HepG2 (cell line): ENCODE measurements at regions not wholly inside any gene's neighbourhood (a gene's known extent, or its start where the extent isn't known, plus 50 kb on each side); places are given as distances from the start of the nearest gene placed in this dataset.
A peak's percentile ranks its signal among the peaks of the same experiment; 100 is the strongest.

Source experiments
- BRD4 ChIP-seq: sonication (generic); formaldehyde crosslinking; IDR thresholded peaks from 2 replicates; pipeline ENCODE4 v1.4.0; 2020; ENCODE audit warnings: missing genetic modification reagents
- CREM ChIP-seq, 2 experiments: sonication (generic) in 1 of 2; formaldehyde crosslinking in 1 of 2; IDR thresholded peaks; 2 replicates each; pipeline versions ENCODE4 v1.4.0 to v1.6.1; 2016 to 2020; ENCODE audit warnings: antibody characterized with exemption in 1 of 2, mild to moderate bottlenecking in 1 of 2, missing genetic modification reagents in 1 of 2
- EHMT2 ChIP-seq: fragments of 200-600 bp; sonication (generic); IDR thresholded peaks from 2 replicates; pipeline ENCODE4 v1.7.0; 2017; ENCODE audit warnings: antibody characterized with exemption, low read depth, low read length, borderline replicate concordance
- EP300 ChIP-seq, 3 experiments: sonication (generic) in 1 of 3; formaldehyde crosslinking in 1 of 3; IDR thresholded peaks; 2 replicates each; pipeline versions ENCODE4 v1.5.1 to v1.6.1; 2011 to 2020; ENCODE audit warnings: low read depth in 2 of 3, low read length in 2 of 3, borderline replicate concordance in 1 of 3, improper control_type of control experiment in 1 of 3, mild to moderate bottlenecking in 1 of 3, missing genetic modification reagents in 1 of 3, moderate library complexity in 1 of 3
- KMT2A ChIP-seq: sonication (generic); formaldehyde crosslinking; IDR thresholded peaks from 2 replicates; pipeline ENCODE4 v1.4.0; 2020; ENCODE audit warnings: missing genetic modification reagents
- MEIS2 ChIP-seq: sonication (generic); formaldehyde crosslinking; IDR thresholded peaks from 2 replicates; pipeline ENCODE4 v1.9.0; 2021; ENCODE audit warnings: mild to moderate bottlenecking, missing genetic modification reagents
- MXD4 ChIP-seq: IDR thresholded peaks from 2 replicates; pipeline ENCODE4 v1.6.1; 2016; ENCODE audit warnings: mild to moderate bottlenecking, missing biosample characterization, missing genetic modification reagents
- NR2F1 ChIP-seq, 2 experiments: fragments of 450-650 bp in 1 of 2; formaldehyde crosslinking in 1 of 2; IDR thresholded peaks; 2 replicates each; pipeline versions ENCODE4 v1.5.0 to v1.6.1; 2016 to 2020; ENCODE audit warnings: mild to moderate bottlenecking in 1 of 2, missing compliant biosample characterization in 1 of 2, missing genetic modification reagents in 1 of 2, moderate library complexity in 1 of 2
- PRMT3 ChIP-seq: sonication (generic); formaldehyde crosslinking; IDR thresholded peaks from 2 replicates; pipeline ENCODE4 v1.8.1; 2022; ENCODE audit warnings: low read depth, mild to moderate bottlenecking, moderate library complexity, missing genetic modification reagents, borderline replicate concordance
- RBM39 ChIP-seq: fragments of 200-400 bp; formaldehyde crosslinking; IDR thresholded peaks from one replicate; pipeline ENCODE4 v1.6.1; 2018; ENCODE audit warnings: antibody characterized with exemption, mild to moderate bottlenecking, low read depth, low read length; ENCODE audit not compliant: poor library complexity, severe bottlenecking
- RXRB ChIP-seq: IDR thresholded peaks from 2 replicates; pipeline ENCODE4 v1.6.1; 2016; ENCODE audit warnings: borderline replicate concordance, missing genetic modification reagents, missing compliant biosample characterization
- SNRNP70 ChIP-seq: fragments of 200-400 bp; formaldehyde crosslinking; IDR thresholded peaks from 2 replicates; pipeline ENCODE4 v1.6.1; 2017; ENCODE audit warnings: mild to moderate bottlenecking, low read depth, low read length, moderate library complexity
- SRSF4 ChIP-seq: fragments of 200-400 bp; formaldehyde crosslinking; IDR thresholded peaks from one replicate; pipeline ENCODE4 v1.6.1; 2018; ENCODE audit warnings: mild to moderate bottlenecking, low read depth, low read length, moderate library complexity; ENCODE audit not compliant: poor library complexity, severe bottlenecking
- XRCC5 ChIP-seq: fragments of 200-400 bp; formaldehyde crosslinking; optimal IDR thresholded peaks from 2 replicates; pipeline ENCODE3; 2017; ENCODE audit warnings: mild to moderate bottlenecking, low read length
- ZKSCAN1 ChIP-seq: fragments of 150-350 bp; IDR thresholded peaks from 2 replicates; pipeline ENCODE4 v1.6.1; 2014; ENCODE audit warnings: low read length
- ZKSCAN8 ChIP-seq: IDR thresholded peaks from 2 replicates; pipeline ENCODE4 v1.6.1; 2016; ENCODE audit warnings: borderline replicate concordance, missing genetic modification reagents, missing compliant biosample characterization
- ZNF34 ChIP-seq: sonication (generic); formaldehyde crosslinking; IDR thresholded peaks from 2 replicates; pipeline ENCODE4 v1.4.0; 2020; ENCODE audit warnings: mild to moderate bottlenecking, missing genetic modification reagents, borderline replicate concordance
- ZNF552 ChIP-seq: sonication (generic); formaldehyde crosslinking; IDR thresholded peaks from 2 replicates; pipeline ENCODE4 v1.9.0; 2022; ENCODE audit warnings: missing genetic modification reagents, mild to moderate bottlenecking, borderline replicate concordance
- ZNF607 ChIP-seq: sonication (generic); formaldehyde crosslinking; IDR thresholded peaks from 2 replicates; pipeline ENCODE4 v1.5.1; 2020; ENCODE audit warnings: missing genetic modification reagents, mild to moderate bottlenecking, borderline replicate concordance
- ZNF878 ChIP-seq: sonication (generic); formaldehyde crosslinking; IDR thresholded peaks from 2 replicates; pipeline ENCODE4 v1.8.1; 2023; ENCODE audit warnings: mild to moderate bottlenecking, missing genetic modification reagents, moderate library complexity
- TF ChIP-seq, protein P1 (sequence below): sonication (generic); formaldehyde crosslinking; IDR thresholded peaks from 2 replicates; pipeline ENCODE4 v1.4.0; 2020; ENCODE audit warnings: missing genetic modification reagents
- TF ChIP-seq, protein P2 (sequence below): fragments of 450-650 bp; IDR thresholded peaks from 2 replicates; pipeline ENCODE4 v1.6.1; 2017; ENCODE audit warnings: mild to moderate bottlenecking
- TF ChIP-seq, protein P3 (sequence below): IDR thresholded peaks from 2 replicates; pipeline ENCODE4 v1.6.1; 2018; ENCODE audit warnings: missing genetic modification reagents

DNA sequence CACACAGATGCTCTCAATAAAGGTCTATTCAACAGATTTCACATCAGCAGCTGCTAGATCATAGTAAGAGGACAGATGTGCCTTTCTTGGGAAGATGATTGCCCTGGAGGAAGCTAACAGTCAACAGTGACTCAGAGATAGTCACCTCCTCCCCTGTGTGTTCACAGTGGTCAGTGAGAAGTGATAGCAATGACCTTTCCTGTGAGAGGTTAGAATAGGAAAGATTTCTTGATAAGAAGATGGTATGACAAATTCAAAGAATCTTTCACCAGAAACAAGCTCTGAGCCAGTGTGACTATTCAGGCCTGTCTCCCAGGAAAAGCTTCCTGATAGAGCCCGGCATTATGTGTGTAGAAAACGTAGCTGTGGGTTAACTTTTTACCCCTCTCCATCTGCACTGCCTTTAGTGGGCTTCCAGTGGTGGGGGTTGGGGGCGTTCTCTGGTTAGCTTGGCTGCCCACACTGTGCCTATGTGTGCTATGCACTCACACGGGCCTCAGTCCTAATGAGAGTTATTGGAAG lies 66.4 kb upstream of the ARHGAP5 start (continued):
- TF ChIP-seq, protein P1, sequence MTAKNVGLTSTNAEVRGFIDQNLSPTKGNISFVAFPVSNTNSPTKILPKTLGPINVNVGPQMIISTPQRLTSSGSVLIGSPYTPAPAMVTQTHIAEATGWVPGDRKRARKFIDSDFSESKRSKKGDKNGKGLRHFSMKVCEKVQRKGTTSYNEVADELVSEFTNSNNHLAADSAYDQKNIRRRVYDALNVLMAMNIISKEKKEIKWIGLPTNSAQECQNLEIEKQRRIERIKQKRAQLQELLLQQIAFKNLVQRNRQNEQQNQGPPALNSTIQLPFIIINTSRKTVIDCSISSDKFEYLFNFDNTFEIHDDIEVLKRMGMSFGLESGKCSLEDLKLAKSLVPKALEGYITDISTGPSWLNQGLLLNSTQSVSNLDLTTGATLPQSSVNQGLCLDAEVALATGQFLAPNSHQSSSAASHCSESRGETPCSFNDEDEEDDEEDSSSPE (CRISPR knock-in tag), result no peak
- TF ChIP-seq ZNF878 (CRISPR knock-in tag), result no peak
- 0 out of 2 replicates have a peak, but pooled peaks have one; percentile 47 for TF ChIP-seq MXD4 (CRISPR knock-in tag)
- TF ChIP-seq, protein P2, sequence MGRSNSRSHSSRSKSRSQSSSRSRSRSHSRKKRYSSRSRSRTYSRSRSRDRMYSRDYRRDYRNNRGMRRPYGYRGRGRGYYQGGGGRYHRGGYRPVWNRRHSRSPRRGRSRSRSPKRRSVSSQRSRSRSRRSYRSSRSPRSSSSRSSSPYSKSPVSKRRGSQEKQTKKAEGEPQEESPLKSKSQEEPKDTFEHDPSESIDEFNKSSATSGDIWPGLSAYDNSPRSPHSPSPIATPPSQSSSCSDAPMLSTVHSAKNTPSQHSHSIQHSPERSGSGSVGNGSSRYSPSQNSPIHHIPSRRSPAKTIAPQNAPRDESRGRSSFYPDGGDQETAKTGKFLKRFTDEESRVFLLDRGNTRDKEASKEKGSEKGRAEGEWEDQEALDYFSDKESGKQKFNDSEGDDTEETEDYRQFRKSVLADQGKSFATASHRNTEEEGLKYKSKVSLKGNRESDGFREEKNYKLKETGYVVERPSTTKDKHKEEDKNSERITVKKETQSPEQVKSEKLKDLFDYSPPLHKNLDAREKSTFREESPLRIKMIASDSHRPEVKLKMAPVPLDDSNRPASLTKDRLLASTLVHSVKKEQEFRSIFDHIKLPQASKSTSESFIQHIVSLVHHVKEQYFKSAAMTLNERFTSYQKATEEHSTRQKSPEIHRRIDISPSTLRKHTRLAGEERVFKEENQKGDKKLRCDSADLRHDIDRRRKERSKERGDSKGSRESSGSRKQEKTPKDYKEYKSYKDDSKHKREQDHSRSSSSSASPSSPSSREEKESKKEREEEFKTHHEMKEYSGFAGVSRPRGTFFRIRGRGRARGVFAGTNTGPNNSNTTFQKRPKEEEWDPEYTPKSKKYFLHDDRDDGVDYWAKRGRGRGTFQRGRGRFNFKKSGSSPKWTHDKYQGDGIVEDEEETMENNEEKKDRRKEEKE, result no peak
- TF ChIP-seq ZNF607, result no peak
- 0 out of 2 replicates have a peak, but pooled peaks have one; percentile 55 for TF ChIP-seq ZNF34
- TF ChIP-seq RXRB (CRISPR knock-in tag), result peak; percentile 62
- TF ChIP-seq MEIS2, result no peak
- no peak for TF ChIP-seq ZNF552
- TF ChIP-seq EP300 (IDR thresholded peaks at IDR 0.05; ENCODE audit: low read depth in 2 of 2, low read length in 2 of 2), result peak in 1 of 2 experiments; percentile 89; a peak in 2 of 4 replicates
- peak; percentile 92 for TF ChIP-seq EP300 (CRISPR knock-in tag; IDR thresholded peaks at IDR 0.05; ENCODE audit: borderline replicate concordance)
- TF ChIP-seq ZKSCAN1, result no peak
- TF ChIP-seq KMT2A, result no peak
- no peak for TF ChIP-seq PRMT3 (CRISPR knock-in tag)
- no peak for TF ChIP-seq SNRNP70
- no peak for TF ChIP-seq RBM39
- no peak for TF ChIP-seq EHMT2
- peak; percentile 74 for TF ChIP-seq XRCC5
- TF ChIP-seq BRD4, result no peak
- TF ChIP-seq CREM (IDR thresholded peaks at IDR 0.05), result 0 out of 2 replicates have a peak, but pooled peaks have one; percentile 44
- no peak for TF ChIP-seq CREM (CRISPR knock-in tag; IDR thresholded peaks at IDR 0.05)
- TF ChIP-seq, protein P3, sequence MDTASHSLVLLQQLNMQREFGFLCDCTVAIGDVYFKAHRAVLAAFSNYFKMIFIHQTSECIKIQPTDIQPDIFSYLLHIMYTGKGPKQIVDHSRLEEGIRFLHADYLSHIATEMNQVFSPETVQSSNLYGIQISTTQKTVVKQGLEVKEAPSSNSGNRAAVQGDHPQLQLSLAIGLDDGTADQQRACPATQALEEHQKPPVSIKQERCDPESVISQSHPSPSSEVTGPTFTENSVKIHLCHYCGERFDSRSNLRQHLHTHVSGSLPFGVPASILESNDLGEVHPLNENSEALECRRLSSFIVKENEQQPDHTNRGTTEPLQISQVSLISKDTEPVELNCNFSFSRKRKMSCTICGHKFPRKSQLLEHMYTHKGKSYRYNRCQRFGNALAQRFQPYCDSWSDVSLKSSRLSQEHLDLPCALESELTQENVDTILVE, result no peak
- TF ChIP-seq ZKSCAN8 (CRISPR knock-in tag), result no peak
- TF ChIP-seq NR2F1 (CRISPR knock-in tag; IDR thresholded peaks at IDR 0.05), result peak; percentile 91 to 93
- no peak for TF ChIP-seq SRSF4
